ENCODE measurements at regions not wholly inside any gene's neighbourhood (a gene's known extent, or its start where the extent isn't known, plus 50 kb on each side); places are given as distances from the start of the nearest gene placed in this dataset.

DNA sequence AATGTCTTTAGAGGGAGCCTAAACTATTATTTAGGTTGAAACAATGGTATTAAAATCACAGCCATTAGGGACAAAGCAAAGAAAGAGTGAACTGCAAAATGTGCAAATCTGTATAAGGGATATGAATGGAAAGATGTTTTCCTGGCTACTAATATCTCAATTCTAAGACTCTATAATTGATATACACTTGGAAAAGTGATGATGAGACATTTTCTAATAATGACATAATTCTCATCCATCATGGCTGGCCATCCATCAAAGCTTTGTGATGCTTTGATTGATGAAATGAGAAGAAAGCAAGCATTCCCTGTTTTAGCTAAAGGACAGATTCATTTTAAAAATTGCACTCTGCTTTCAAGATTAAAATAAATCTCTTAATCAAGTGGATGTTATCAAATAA, 965.5 kb upstream of the IGFBP7 start:
- no peak for ATAC-seq
- H3K27me3 ChIP-seq = no peaks in the 10 kb centered on the region
- DNase-seq = no peak
- H3K36me3 ChIP-seq = no peaks in the 10 kb centered on the region
- no peak overlapping the region for H3K4me3 ChIP-seq
- no peaks in the 10 kb centered on the region for H3K4me1 ChIP-seq
- peaks cover 0 to 4% (median 0%) of the 10 kb centered on the region in 12 donors for H3K9me3 ChIP-seq
- TF ChIP-seq, protein P1, sequence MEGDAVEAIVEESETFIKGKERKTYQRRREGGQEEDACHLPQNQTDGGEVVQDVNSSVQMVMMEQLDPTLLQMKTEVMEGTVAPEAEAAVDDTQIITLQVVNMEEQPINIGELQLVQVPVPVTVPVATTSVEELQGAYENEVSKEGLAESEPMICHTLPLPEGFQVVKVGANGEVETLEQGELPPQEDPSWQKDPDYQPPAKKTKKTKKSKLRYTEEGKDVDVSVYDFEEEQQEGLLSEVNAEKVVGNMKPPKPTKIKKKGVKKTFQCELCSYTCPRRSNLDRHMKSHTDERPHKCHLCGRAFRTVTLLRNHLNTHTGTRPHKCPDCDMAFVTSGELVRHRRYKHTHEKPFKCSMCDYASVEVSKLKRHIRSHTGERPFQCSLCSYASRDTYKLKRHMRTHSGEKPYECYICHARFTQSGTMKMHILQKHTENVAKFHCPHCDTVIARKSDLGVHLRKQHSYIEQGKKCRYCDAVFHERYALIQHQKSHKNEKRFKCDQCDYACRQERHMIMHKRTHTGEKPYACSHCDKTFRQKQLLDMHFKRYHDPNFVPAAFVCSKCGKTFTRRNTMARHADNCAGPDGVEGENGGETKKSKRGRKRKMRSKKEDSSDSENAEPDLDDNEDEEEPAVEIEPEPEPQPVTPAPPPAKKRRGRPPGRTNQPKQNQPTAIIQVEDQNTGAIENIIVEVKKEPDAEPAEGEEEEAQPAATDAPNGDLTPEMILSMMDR (IDR thresholded peaks at IDR 0.05) = no peak
- no peak for TF ChIP-seq POLR2A (IDR thresholded peaks at IDR 0.05)
- intact Hi-C loops (cut with DNase I) = no loop called here
- no peak overlapping the region for H3K27ac ChIP-seq

DNA sequence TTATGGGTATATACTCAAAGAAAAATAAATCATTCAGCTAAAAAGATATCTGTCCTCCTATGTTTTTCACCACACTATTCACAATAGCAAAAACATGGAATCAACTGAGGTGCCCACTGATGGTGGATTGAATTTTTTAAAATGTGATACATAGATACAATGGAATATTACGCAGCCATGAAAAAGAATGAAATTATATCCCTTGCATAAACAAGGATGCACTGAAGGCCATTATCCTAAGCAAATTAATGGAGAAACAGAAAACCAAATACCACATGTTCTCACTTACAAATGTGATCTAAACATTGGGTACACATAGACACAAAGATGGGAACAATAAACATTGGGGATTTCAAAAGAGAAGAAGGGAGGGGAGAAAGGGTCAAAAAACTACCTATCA, 964.2 kb upstream of the IGFBP7 start:
- intact Hi-C loops (cut with DNase I) = no loop called here
- Histone ChIP-seq H3K27me3 (no peaks in the 10 kb centered on the region), H3K9me3 (peaks cover 0 to 4% (median 0%) of the 10 kb centered on the region in 12 donors), H3K4me3 (no peak overlapping the region), H3K4me1 (no peaks in the 10 kb centered on the region), H3K36me3 (no peaks in the 10 kb centered on the region), H3K27ac (no peak overlapping the region)
- TF ChIP-seq, protein P1 (IDR thresholded peaks at IDR 0.05) = no peak
- DNase-seq = no peak
- WGBS, 4 donors = 87 to 93% (median 90%) methylated on average over 1 of the region's 1 CpG
- no peak for ATAC-seq

DNA sequence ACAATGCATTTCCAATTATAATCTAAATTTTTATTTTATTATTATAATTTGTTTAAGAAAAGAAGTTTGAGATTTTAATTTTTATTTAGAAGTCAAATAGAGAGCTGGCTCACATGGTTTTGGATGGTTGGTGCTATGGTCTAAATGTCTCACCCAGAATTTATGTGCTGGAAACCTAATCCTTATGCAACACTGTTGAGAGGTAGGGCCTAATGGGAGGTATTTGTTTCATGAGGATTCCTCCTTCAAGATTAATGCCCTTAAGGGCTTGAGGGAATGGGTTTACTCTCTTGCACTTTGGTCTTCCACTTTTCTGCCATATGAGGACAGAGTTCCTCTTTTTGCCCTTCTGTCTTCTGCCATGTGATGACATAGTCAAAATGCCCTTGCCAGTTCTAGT, 960.5 kb upstream of the IGFBP7 start:
- DNase-seq (no peak), ATAC-seq (no peak)
- Histone ChIP-seq H3K27me3 (no peaks in the 10 kb centered on the region), H3K4me1 (no peaks in the 10 kb centered on the region), H3K36me3 (no peaks in the 10 kb centered on the region), H3K27ac (no peak overlapping the region), H3K4me3 (no peak overlapping the region), H3K9me3 (peaks cover 0 to 4% (median 0%) of the 10 kb centered on the region in 12 donors)
- intact Hi-C loops (cut with DNase I) = no loop called here
- TF ChIP-seq, protein P1 (IDR thresholded peaks at IDR 0.05) = no peak
- no peak for TF ChIP-seq POLR2A (IDR thresholded peaks at IDR 0.05)

DNA sequence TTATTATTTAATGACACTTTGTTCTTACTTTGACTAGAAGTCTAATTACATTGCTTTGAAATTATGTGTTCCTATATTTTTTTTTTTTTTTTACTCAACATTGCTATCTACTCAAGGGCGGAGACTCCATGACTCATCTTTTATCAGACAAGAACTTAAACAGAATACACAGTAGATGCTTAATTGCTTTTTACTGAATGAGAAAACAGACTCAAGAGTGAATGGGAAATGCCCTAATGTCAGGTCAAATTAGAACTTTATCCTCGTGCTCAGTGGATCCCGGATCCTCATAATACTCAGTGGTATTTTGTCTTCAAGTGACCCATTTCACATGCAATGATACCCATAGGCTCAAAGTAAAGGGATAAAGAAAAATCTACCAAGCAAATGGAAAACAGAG, 954.5 kb upstream of the IGFBP7 start:
- ATAC-seq (no peak), DNase-seq (no peak)
- Histone ChIP-seq H3K27ac (no peak overlapping the region), H3K36me3 (no peaks in the 10 kb centered on the region), H3K9me3 (no peaks in the 10 kb centered on the region), H3K27me3 (no peaks in the 10 kb centered on the region), H3K4me1 (no peaks in the 10 kb centered on the region), H3K4me3 (no peak overlapping the region)
- intact Hi-C loops (cut with DNase I) = loop anchor here in 5 of 10 donors (5.0 to 10.0 kb wide), 4 partner anchors 330 to 632 kb away; no protein-coding TSS in a partner anchor
- TF ChIP-seq, protein P1 (IDR thresholded peaks at IDR 0.05) = no peak
- no peak for TF ChIP-seq POLR2A (IDR thresholded peaks at IDR 0.05)
- WGBS, 4 donors = 75 to 84% (median 79%) methylated on average over 3 of the region's 3 CpGs

Data from heart left ventricle (tissue), 16 donors.